Fibroblast of skin of right biceps (primary cell): ENCODE measurements at regions not wholly inside any gene's neighbourhood (a gene's known extent, or its start where the extent isn't known, plus 50 kb on each side); places are given as distances from the start of the nearest gene placed in this dataset.

Source experiments
- DNase-seq: peaks from one replicate; pipeline ENCODE4 v3.0.0-alpha.2; 2013

DNA sequence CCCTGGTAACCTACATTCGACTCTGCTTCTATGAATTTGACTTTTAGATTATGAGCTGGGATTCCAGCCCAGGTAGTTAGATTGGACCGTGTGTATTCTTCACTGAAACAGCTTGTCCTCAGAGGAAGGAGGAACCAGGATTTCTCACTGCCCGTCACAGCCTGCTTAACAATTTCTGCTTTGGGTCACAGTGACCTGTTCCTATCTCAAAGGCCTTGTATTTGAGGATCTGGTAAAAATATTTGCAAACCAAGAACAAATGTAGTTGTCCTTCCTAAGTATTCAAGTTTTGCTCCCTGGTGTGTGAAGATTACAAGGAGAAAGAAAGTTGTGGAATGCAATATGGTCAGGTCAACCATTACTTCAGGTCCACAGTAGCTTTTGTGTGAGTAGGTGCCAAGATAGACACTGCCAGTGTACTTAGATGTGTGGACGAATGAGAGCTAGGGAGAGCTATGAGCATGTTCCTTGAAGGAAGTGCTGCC is 55.1 kb downstream of the KIF4B start:
- DNase-seq, result no peak

DNA sequence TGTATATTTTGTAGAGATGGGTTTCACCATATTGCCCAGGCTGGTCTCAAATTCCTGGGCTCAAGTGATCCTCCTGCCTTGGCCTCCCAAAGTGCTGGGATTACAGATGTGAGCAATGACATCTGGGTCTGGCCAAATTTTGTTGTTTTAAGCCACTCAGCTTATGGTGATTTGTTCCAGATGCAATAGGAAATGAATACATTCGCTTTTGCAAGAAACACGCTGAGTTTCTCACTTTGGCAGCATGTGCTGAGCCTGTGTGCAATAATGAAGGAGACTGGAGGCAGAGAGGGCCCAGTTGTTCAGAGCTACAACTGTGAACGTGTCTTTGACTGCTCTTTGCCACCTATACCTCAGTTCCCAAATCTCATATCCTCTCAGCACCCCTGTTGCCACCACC is 56.4 kb downstream of the KIF4B start:
- no peak for DNase-seq

DNA sequence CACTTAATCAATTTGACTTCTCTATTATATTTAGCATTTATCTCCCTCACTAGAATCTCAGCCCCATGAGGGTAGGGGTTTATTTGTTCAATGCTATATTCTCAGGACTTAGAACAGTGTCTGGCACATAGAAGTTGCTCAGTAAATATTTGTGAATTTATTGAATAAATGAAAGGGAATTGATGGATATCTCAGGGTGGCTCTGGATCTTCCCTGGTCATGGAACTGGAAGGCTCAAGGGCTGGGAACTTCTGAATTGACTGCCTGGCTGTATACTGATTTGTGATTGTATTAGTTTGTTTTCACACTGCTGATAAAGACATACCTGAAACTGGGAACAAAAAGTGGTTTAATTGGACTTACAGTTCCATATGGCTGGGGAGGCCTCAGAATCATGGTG is 57.2 kb downstream of the KIF4B start:
- no peak for DNase-seq

DNA sequence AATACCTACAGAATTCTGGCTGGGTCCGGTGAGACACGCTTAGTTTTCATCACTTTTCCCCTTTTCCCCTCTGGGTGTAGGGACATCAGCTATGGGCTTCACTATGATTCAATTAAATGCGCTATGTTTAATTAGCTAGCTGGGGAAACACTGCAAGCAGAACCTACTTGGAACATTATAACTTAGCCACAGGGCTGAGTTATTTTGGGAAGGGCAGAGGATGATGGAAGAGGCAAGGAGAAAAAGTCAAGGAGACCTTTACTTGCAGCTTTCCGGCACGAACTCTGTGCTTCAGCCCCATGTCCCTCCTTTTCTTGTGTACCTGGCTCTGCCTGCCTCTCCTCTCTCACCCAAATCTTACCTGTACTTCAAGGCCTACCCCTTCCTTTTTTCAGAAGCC is 62.8 kb downstream of the KIF4B start:
- DNase-seq, result no peak

DNA sequence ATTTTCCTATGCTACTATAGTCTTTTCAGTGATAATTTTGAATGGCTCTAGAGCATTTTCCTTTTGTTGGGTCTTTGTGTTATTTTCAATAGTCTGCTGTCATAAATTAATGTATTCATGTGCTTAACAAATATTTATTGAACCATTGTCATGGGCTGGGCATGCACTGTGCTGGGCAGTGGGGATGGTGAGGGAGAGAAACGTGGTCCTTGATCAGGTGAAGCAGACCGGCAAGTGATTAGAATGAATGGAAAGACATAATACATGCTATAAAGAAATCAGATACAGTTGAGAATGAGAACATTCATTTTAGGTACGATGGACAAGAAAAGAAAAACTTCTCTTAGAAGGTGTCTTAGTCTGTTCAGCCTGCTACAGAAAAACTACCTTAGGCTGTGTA is 66.1 kb downstream of the KIF4B start:
- no peak for DNase-seq

DNA sequence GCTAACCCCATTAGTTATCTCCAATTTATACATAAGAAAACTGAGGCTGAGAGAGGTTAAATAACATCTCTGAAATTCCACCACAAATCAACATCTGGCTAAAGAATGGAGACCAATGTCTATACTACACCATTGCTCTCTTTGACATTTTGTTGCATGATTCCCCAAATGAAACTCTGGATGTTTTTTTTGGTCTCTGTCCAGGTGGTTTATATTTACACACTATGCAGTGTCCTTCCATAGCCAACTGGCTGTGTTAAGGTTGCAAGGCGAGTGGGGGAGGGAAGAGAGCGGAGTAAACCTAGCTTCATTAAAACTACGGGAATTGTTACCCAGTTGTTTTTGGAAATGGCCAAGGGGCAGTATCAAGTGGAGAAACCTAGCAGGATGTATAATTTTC is 67.2 kb downstream of the KIF4B start:
- peak; percentile 19 for DNase-seq

DNA sequence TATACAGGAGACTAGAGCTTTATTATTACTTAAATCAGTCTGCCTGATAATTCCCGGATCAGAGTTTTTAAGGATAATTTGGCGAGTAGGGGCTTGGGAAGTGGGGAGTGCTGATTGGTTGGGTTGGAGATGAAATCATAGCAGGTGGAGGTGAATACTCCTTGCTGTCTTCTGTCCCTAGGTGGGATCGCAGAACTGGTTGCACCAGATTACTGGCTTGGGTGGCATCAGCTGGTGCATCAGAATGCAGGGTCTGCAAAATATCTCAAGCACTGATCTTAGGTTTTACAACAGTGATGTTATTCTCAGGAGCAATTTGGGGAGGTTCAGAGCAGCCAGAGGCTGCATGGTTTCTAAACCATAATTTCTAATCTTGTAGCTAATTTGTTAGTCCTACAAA is 68.1 kb downstream of the KIF4B start:
- no peak for DNase-seq

DNA sequence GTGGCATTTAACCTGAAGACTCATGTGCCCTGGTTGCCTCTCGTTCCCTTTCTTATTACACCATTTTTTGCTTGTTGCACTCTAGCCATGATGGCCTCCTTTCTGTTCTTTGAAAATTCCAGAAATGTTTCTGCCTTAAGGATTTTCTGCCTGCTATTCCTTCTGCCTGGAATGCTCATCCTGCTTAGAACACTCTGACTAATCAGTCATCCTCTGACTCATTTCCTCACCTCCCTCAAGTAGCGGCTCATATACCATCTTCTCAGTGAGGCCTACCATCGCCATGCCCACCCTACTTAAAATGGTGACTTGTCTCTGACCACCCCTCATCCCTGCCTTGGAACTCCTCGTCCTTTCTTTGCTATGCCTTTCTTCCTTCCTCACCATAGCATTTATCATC is 68.8 kb downstream of the KIF4B start:
- DNase-seq, result peak; percentile 91

DNA sequence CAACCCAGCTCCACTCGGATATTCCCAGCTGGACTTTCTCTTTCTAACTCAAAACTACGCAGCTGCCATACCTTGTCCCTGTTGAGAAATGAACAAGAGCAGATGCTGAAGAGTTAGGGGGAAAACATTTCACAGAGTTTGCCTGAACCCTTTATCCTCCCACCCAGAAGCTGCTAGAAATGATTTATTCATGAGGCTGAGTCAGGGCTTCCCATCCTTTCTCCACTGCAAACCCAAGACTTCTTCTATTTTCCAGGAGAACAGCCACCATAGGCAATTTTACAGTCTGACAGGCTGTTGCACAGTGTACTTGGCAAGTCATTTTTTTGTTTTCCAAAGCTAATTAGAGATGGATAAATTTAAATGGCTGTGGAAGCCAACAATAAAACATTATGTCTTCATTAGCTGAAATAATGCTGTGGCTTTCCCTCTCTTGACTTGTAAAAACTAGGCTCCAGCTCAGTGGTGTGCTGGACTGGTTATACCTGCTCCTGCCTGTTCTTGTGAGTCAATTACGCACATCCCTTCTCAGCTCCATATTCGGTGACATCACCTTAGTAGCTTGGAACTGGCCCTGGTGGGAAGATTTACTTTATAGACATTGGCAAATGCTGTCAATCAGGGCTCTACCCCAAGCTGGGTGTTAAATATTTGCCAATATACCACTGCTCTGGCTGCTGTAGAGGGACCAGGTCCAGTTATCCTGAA is 71.9 kb downstream of the KIF4B start:
- DNase-seq, result peak; percentile 18

DNA sequence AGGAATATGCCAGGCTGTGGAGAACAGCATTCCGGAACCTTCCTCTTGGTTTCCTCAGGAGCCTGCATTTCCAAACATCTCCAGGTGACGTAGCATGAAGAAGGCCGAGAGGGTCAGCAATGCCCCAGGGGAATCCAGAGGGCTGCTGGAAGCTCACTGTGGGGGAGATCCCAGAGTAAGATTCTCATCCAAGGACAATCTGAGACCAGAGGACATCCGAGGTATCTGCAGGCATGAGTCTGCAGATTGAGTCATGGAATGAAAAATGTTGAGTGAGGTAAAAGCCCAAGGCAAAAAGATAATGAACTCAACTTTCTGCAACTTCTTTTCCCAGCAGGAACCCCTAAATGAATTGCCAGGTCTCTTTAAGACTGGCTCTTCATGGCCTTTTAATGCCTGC is 73.5 kb downstream of the KIF4B start:
- DNase-seq, result peak; percentile 54

DNA sequence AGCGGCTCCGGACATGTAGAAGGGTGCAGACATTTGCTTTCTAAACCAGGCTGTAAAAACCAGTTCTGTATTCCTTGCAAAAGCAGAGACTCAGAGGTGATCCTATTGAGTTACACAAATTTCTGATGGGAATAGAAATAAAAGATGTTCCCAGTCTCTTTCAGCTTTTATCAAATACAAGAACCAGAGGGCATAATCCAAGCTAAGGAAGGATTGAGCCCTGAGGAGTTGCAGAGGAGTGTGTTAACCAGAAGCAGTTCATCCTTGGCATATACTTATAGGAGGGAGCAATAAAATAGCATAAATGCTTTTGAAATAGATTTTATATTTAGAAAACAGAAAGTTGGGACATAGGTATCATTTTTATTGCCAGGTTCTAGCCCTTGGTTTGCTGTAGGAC is 75.3 kb downstream of the KIF4B start:
- no peak for DNase-seq

DNA sequence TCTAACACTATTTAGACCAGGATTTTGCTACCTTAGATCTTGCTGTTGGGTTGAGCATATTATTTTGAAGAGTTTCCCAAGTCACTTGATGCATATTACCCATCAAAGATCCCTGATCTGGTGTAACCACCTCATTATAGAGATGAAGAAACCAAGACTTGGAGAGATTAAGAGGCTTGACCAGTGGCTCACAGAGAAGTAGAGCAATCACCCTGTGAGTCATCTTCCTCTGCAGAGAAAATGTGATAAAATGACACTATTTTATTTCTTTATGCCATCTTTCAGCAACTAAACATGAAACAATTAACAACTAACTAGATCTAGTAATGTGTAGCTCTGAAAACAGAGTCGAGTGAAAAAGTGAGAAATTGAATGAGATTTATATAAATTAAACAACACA is 76.1 kb downstream of the KIF4B start:
- peak; percentile 9 for DNase-seq

DNA sequence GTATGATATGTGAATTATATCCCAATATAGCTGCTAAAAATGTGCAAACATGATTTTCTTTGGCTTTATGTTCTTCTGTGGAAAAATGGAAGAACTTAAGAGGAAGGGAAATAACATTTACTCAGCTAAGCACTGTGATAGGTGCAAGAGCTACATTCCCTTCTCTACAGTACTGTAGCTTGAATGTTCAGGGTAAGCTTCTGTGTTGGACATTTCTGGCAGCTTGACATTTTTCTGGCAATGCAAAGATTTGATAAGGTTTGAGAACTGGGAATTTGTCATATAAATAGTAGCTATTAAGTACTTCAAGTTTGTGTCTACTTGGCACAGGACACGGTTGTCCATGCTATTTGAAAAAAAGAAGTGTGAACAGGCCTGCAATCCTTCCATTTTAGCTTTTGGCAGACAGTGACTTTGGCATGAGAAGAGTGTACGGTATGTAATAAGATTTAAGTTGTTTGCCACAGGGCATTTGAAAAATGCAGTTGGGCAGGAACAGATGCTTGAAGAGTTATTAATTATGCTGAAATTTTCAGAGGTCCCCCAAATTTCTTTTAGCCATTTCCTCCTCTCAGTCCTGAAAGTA is 77.6 kb downstream of the KIF4B start:
- DNase-seq, result peak; percentile 55

DNA sequence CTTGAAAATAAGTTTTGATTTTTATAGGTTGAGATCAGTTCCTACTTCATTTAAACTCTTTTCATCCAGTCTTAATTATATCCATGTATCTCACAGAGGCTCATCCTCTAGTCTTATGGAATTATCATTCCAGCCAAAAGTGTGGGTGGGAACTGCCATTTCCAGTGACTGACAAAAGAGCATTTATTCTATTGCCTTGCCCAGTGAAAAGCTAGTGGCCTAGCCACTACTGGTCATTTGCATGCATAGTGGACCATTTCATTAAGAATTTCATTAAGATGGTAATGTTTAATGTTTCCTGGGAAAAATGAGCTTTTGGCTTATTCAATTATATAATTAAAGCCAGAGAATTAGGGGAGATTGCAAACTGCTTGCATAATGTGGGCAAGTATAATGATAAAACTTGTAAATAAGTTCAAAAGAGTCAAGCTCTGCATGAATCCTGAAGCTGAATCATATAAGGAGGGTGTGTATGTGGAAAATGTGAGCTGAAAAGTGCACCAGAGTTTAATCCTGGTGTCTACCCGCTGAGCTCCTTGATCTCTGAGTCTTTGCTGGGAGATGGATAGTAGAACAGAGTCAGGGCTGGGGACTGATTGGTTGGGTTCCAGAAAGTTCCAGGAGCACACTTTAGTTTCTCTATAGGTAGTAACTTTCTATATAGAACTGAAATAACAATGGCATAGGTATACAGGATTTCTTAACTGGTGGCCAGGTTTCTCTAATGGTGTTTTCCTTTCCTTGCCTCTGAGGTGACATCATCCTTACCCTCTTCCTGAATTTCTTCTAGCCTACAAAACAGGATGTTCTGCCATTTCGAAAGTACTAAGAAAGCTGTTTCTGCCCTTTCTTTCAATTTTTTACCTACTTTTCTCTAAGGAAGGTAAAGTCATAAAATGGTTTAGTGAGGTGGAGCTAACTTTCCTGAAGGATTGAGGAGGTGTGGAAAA is 78.5 kb downstream of the KIF4B start:
- no peak for DNase-seq

DNA sequence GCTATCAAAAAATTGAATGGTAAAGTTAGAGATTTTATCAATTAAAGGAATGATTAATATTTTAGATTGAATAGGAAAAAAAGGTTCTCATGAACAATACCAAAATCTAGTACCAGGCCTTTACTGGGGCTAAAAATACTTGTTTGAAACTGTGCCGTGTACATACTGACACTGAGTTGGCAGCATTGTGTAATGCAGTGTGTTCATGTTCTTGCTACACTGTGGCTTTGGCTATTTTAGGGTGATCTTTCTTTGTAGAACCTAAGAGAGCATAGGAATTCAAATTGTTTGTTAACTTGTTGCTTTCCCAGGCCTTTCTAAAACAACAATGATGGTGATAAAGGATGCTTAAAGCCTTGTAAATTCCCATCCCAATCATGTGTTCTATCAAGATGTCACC is 80.9 kb downstream of the KIF4B start:
- no peak for DNase-seq

DNA sequence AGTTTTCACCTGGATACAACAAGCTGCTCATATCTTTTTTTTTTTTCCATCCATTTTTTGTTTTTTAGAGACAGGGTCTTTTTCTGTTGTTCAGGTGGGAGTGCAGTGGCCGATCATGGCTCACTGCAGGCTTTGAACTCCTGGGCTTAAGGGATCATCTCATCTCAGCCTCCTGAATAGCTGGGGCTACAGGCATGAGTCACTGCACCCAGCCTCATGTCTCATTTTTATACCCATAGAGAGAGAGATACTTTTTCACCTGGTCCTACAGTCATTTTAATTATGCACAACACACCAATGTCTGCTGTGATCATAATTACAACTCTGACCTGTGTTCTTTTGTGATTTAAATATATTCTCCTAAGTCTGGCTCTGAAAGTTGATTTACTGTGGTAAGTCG is 84.4 kb downstream of the KIF4B start:
- no peak for DNase-seq

DNA sequence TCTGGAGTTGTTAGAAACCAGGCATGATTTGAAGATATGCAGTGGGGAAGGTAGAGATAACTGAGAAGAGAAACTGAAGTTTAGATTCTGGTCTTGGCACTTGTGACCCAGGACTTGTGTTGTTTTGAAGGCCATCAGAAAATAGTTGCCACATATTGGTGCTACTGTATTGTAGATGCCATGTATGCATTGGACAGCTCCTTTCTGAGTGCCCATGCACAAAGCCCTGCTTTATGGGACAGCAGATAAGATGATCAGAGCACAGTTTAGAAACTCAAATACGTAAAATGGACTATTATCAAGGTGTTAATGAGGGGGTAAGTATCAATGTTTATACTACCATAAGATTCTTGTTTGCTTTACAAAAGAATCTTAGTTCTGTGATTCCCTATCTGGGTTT is 84.9 kb downstream of the KIF4B start:
- DNase-seq, result no peak

DNA sequence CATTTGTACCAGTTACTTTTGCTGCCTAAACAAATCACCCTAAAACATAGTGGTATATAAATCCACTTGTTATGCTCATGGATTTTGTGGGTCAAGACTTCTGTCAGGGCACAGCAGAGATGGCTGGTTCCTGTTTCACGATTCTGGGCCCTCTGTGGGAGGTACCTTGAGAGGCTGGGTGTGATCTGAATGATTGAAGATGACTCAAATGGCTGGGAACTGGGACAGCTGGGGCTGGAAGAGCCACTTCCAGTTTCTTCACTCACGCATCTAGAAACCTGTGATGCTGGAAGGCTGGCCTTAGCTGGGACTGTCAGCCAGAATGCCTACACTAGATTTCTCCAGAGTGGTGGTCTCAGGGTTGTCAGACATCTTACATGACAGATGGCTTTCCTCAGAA is 88.1 kb downstream of the KIF4B start:
- DNase-seq, result no peak

DNA sequence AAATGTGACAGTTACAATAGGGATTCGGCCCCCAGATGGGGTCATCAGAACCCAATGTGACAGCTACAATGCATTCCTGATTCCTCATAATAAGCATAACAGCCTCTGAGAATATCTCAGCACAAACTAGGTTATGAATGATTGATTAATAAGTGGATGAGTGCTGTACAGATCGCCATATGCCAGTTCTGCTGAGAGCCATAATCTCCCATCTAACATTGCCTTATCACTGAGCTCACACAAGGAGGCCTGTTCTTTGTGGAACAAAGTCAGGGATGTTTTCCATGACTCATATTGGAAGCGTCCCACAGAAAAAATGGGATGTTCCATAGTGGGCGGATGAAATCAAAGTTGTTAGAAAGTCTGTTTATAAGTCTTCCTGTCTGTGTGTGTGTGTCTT is 89.6 kb downstream of the KIF4B start:
- DNase-seq, result peak; percentile 52

DNA sequence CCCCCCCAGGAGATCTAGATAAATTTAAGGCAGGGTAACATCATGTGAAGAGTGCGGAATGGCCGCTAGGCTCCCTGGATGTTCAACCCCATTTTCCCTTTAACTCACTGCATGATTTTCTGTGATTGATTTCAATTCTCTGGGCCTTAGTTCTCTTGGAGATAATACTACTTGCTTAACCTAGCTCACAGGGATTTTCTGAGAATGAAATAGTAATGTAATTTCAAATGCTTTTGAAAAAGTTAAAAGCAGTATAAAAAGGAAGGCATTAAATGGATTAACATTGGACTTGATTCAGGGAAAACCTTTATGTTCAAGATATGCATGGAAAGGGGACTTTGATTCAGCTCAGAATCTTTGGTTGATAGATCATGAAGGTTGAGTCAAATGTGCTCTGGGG is 90.9 kb downstream of the KIF4B start:
- no peak for DNase-seq

DNA sequence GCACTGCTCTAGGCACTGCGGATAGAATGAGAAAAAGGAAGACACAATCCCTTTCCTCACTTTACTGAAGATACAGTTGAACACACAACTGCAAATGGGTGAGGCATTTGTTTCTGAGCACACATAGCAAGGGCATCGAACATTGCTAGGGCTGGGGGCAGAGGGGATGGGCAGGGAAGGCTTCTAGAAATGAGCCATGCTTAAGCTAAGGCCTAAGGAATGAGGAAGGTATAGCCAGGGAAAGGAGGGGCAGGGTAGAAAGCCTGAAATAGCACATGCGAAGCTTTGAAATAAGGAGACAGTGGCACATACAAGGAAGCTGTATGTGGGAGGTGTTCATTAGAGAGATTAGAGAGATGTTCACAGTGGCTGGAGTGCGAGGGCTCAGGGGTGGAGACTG is 92.7 kb downstream of the KIF4B start:
- DNase-seq, result no peak

DNA sequence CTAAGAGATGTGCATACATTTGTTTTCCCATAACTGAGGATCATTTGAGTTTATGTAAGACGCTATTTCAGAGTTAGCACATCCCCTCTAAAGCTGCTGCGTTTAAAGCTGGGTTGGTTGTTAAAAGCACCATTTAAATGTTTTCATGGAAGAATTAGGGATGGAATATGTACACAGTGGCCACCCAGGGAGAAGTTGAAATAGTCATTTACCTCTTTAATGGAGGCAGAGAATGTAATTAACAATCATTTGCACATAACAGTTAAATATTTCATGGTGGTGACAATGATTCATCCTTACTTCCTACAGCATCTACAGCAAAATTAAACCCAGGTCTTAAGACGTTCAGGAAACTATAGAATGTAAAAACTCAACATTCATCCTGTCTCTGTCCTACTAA is 100.3 kb downstream of the KIF4B start:
- no peak for DNase-seq

DNA sequence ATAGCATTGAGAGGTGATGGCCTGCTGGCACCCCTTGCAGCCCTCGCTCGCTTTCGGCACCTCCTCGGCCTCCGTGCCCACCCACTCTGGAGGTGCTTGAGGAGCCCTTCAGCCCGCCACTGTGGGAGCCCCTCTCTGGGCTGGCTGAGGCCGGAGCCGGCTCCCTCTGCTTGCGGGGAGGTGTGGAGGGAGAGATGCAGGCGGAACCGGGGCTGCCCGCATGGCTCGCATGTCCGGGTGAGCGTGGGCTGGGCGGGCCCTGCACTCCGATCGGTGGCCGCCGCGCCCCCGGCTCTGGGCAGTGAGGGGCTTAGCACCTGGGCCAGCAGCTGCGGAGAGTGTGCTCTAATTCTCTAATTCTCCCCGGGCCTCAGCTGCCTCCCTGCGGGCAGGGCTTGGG is 101.1 kb downstream of the KIF4B start:
- DNase-seq, result no peak
